HG03064 (cell line): ENCODE measurements at regions not wholly inside any gene's neighbourhood (a gene's known extent, or its start where the extent isn't known, plus 50 kb on each side); places are given as distances from the start of the nearest gene placed in this dataset.
A peak's percentile ranks its signal among the peaks of the same experiment; 100 is the strongest.

Experiments
- ATAC-seq: cut with Tn5 transposase; IDR thresholded peaks from one replicate; pipeline ENCODE4 v1.9.1; 2021; ENCODE audit warnings: low read depth; ENCODE audit not compliant: unreplicated experiment

- ATAC-seq: no peak
Observed at GRCh38 chr5:117487556-117487955, 912.9 kb upstream of the SEMA6A start.

DNA sequence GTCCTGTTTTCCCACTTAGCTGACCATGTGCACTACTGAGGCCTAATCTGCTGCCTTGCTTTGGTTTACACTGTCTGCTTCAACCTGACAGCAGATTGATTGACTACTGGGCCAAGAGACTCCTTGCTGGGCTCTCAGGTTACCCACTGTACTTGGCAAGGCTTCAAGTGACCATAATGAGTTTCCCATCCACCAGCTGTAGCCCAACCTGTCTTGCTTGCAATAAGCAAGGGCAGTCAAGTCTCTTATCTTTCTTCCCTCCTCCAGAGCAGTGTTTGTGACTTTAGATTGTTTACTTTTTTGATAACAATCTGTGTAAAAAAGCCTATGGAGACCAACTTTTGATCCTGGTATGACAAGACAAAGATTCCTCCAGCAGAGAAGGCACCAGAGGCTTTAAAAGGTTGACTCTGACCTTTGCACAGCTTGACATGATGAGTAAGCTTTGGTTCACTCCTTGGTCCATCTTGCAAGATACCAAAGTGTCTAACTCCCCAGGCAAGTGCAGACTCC, 912.3 kb upstream of the SEMA6A start:
- ATAC-seq: no peak

- ATAC-seq: no peak
Observed at GRCh38 chr5:117486261-117486660, 911.6 kb upstream of the SEMA6A start.

DNA sequence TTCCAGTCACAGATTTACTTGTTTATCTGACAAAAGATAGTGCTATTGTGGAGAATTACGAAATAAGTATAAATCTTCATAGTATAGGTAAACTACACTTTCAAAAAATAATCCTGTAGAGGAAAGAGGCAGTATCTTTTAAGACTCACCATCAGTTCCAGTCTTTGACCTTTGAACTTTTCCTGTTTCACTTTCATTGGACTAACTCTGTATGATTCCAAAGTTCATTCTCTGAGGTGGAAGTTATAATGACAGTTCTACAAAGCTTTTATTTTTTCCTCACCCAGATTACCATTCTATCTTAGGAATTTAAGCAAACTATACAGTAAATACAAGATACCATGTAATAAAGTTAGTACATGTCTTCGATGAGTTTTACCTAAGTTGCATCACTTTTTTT, 901.3 kb upstream of the SEMA6A start:
- ATAC-seq: no peak

DNA sequence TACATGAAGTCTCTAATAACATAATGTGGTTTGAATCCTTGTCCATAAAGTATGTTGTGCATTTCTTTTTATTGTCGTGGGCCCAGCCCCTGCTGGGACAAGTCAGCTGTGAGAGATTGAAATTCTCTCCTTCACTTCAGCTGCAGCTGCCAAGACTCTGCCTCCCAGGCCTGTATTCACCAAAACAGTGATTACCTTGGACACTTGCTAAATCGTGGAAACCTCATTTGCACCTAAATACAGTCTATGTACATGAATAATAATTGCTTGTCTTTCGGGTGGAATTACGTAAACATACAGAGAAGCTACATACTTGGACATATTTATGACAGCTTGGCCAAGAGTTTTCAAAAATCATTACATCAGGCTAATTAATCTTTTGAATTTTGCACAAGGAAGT, 898.5 kb upstream of the SEMA6A start:
- ATAC-seq: no peak

DNA sequence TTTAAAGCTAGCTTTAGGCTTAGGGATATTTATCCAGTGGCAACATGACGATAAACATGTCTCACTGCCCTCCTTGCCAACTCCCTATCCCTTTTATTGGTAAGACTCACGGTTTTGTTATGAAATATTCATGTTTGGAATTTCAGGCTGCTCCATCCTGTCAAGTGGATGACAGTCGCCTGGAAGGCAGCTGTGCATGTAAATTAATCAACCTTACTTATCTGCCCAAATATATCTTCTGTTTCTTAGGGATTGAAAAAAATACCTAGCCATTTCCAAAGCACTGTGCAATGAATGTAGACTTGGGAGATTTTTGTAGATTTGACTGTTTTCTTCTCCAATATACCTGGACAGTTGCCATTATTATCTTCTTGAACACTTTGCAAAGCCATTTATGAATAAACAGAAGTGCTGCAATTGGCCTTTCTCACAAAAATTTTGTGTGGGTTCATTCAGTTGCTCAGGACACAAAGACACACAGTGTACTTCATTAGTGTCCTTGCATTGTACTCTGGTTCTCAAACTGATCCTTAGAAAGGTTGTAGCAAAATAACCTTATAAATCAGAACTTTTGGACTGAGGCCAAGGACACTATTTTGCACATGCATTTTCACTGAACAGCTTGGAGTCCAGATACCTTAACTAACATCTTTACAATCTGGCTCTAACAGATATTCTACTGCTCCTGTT, 889.4 kb upstream of the SEMA6A start:
- ATAC-seq: no peak

GRCh38 chr5:117461966-117462365, 887.3 kb upstream of the SEMA6A start:
- ATAC-seq: no peak

GRCh38 chr5:117461403-117461802, 886.8 kb upstream of the SEMA6A start:
- ATAC-seq: no peak

GRCh38 chr5:117457656-117458055, 883.0 kb upstream of the SEMA6A start:
- ATAC-seq: no peak

GRCh38 chr5:117456866-117457470, 882.3 kb upstream of the SEMA6A start:
- no peak for ATAC-seq

- ATAC-seq: peak; percentile 38
Observed at GRCh38 chr5:117455236-117456233, 880.9 kb upstream of the SEMA6A start.

DNA sequence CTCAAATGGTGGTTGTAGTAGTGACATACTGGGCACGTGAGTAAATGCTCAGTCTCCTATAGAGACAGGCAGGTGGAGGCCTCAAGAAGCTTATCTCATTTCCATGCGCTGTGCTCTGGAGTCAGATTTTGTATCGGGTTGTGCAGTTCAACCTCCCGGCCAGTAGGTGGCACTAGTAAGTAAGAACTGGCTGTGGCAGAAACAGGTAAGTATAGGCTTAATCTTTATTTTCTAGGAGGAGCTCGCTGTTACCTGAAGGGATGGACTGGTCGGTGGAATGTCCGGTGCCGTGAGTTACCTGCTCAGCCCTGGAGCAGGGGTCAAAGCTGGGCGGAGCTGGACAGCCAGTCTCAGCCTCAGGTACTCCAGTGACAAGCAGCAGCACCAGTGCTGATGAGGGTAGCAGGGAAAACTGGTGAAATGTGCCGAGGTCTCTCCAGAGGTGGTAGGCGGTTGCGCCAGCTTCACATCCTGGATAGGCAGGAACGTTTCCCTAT, 880.1 kb upstream of the SEMA6A start:
- peak; percentile 91 for ATAC-seq

- no peak for ATAC-seq
Observed at GRCh38 chr5:117436846-117437245, 862.2 kb upstream of the SEMA6A start.

DNA sequence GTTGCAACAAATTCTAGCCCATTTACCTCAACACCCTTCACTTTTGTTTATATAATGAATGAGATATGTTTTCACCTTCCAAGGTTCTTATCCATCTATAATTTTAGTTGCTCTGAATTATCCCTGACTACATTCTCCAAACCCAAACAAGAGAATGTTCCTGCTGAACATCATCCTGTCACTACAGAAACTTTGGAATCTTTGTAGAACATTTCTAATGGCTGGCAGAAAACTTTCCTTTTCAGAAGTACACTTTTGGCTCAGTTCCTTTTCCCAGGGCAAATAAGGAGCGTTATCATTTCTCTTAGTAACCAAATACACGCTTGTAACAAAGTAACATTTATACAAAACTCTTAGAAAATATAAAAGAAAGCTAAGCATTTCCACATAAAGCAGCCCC, 860.6 kb upstream of the SEMA6A start:
- ATAC-seq: no peak

DNA sequence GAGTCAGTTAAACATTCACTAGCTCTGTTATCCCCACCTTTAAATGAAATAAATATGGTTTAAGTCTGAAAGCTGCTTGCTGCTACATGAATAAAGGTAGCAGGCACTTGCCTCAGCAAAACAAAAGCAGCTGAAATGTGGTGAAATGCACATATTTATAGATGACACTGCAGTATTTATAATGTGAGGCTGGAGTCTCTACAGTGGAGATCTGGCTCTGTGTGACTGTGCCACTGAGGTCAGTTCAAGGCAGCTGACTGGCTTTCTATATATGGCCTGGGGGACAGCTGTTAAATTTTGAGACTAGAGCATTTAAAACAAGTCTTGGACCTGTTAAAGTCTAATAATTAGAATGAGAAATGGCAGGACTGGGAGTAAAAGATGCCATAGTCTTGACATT, 859.6 kb upstream of the SEMA6A start:
- no peak for ATAC-seq

DNA sequence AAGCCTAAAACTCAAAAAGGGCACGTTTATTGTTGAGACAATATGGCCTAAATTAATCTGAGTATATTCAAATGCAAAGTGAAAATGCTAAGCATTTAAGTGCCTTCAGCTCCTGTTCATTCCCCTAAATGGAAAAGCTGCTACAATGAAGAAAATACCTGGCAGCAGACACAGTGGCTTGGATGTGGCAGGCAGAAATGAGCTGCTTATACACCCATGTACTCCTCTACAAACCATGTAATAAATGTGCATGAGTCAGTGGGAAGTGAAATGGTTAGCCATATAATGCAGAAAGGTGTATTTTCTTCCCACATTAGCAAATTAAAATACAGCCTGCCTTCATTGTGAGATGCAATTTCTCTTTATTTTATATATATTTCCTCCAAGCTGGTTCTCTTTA, 859.2 kb upstream of the SEMA6A start:
- no peak for ATAC-seq

DNA sequence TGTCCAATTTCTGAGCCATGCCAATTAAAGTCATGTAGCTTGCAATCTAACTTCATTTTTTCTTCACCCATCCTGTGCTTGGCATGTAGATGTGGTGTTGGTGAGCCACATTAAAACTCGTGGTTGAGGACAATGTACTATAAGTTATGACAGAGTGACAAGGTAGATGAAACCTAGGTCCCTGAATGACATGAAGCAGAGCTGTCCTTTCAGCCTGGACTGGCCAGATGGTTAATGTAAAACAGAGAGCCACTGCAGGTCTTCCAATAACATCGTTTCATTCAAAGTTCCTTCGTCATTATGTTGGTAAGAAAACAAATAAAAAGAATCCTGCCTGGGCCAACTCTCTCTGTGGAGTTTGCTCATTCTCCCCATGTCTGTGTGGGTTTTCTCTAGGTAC, 856.5 kb upstream of the SEMA6A start:
- ATAC-seq: no peak

- ATAC-seq: no peak
Observed at GRCh38 chr5:117425163-117425562, 850.5 kb upstream of the SEMA6A start.

GRCh38 chr5:117424559-117424958, 849.9 kb upstream of the SEMA6A start:
- no peak for ATAC-seq

GRCh38 chr5:117417501-117417900, 842.9 kb upstream of the SEMA6A start:
- no peak for ATAC-seq

DNA sequence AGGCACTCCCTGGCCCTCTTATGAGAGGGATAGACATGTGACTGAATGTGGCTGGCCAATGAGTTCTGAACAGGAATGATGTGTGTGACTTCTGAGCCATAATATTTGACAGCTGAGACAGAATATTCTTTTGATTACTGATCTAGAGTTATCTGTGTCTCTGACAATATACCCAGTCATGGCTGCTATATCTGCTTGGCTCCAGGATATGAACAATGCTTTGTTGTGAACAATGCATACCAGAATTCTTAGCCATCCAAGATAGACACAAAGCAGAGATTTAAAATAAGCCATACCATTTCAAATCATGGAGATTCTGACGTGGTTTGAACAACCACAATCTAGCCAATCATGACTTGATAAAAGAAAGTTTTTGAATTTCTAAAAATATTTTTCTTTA, 840.3 kb upstream of the SEMA6A start:
- no peak for ATAC-seq
